Esophagus squamous epithelium (tissue), 4 donors: ENCODE measurements at regions not wholly inside any gene's neighbourhood (a gene's known extent, or its start where the extent isn't known, plus 50 kb on each side); places are given as distances from the start of the nearest gene placed in this dataset.

Source experiments
- POLR2A ChIP-seq, 4 donors: fragments of 450-650 bp; IDR thresholded peaks; one replicate each; pipeline ENCODE4 v1.6.1; 2017; ENCODE audit warnings: antibody characterized with exemption in 4 of 4, mild to moderate bottlenecking in 4 of 4, moderate library complexity in 3 of 4
- TF ChIP-seq, protein P1 (sequence below), 6 experiments: fragments of 450-650 bp in 4 of 6; fragments of 200-600 bp in 2 of 6; sonication (generic) in 2 of 6; IDR thresholded peaks; one replicate each; pipeline ENCODE4 v1.5.1; 2016 to 2019; ENCODE audit warnings: antibody characterized with exemption in 6 of 6, mild to moderate bottlenecking in 4 of 6, moderate library complexity in 4 of 6

DNA sequence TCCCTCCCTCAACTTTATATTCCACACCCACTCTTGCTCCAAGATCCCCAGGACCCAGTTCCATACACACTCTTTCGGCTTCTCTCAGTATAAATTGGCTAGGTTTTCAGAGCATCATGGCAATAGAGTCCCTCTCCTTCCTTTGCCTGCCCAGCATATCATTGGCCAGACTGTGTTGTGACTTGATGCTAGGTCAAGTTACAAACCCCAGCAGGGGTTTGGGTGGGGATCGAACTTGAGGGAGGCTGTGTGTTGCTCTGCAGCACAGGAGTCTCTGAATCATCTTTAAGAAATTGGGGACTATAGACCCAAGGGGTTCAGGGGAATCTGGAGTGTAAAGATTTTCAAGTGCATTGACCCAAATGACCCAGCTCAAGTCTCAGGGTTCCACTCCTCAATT lies 477.5 kb upstream of the MEIS1 start:
- TF ChIP-seq, protein P1, sequence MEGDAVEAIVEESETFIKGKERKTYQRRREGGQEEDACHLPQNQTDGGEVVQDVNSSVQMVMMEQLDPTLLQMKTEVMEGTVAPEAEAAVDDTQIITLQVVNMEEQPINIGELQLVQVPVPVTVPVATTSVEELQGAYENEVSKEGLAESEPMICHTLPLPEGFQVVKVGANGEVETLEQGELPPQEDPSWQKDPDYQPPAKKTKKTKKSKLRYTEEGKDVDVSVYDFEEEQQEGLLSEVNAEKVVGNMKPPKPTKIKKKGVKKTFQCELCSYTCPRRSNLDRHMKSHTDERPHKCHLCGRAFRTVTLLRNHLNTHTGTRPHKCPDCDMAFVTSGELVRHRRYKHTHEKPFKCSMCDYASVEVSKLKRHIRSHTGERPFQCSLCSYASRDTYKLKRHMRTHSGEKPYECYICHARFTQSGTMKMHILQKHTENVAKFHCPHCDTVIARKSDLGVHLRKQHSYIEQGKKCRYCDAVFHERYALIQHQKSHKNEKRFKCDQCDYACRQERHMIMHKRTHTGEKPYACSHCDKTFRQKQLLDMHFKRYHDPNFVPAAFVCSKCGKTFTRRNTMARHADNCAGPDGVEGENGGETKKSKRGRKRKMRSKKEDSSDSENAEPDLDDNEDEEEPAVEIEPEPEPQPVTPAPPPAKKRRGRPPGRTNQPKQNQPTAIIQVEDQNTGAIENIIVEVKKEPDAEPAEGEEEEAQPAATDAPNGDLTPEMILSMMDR (IDR thresholded peaks at IDR 0.05) = no peak
- no peak for TF ChIP-seq POLR2A (IDR thresholded peaks at IDR 0.05)
